Mesothelial cell of epicardium (in vitro differentiated cells): ENCODE measurements at regions not wholly inside any gene's neighbourhood (a gene's known extent, or its start where the extent isn't known, plus 50 kb on each side); places are given as distances from the start of the nearest gene placed in this dataset.

ENCODE experiments used
- DNase-seq, 2 experiments: peaks; one replicate each; pipeline ENCODE4 v3.0.0; 2021; ENCODE audit warnings: low spot score in 2 of 2; ENCODE audit not compliant: unreplicated experiment in 2 of 2
- H3K27ac Mint-ChIP-seq: 2 replicates; pipeline ENCODE4 v1.8.0; 2021; ENCODE audit warnings: mixed read lengths
- H3K27me3 Mint-ChIP-seq: 2 replicates; pipeline ENCODE4 v1.8.0; 2021; ENCODE audit warnings: low read depth, mixed read lengths
- H3K36me3 Mint-ChIP-seq: 2 replicates; pipeline ENCODE4 v1.8.0; 2021; ENCODE audit warnings: mixed read lengths
- H3K4me1 Mint-ChIP-seq: 2 replicates; pipeline ENCODE4 v1.8.0; 2021; ENCODE audit warnings: mixed read lengths
- H3K4me3 Mint-ChIP-seq: 2 replicates; pipeline ENCODE4 v1.8.0; 2021; ENCODE audit warnings: mild to moderate bottlenecking, moderate library complexity, mixed read lengths
- H3K9me3 Mint-ChIP-seq: 2 replicates; pipeline ENCODE4 v1.8.0; 2021; ENCODE audit warnings: mixed read lengths
- TF ChIP-seq, protein P1 (sequence below): fragments of 200-600 bp; sonication (generic); IDR thresholded peaks from one replicate; pipeline ENCODE4 v1.5.0; 2021; ENCODE audit warnings: antibody characterized with exemption; ENCODE audit not compliant: unreplicated experiment

DNA sequence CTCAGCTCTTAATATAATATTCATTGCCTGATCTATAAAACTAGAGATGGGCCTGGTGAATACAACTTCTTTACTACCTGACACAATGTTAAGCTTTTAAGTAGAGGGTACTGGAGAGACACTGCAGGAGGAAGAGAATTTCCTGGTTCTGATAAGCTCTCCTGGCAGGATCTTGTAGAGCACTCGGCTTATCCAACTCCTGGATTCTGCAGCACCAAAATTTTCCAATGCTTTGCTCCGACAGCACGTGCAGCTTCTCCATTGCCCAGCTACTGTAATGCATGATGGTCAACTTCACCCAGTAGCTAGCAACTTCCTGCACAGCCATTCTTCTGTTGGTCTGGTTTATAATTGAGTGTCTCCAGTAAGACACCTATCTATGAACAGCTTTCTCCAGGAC is 686.2 kb upstream of the BOD1L1 start:
- Mint-ChIP-seq H3K4me3 (no peak overlapping the region), H3K9me3 (no peaks in the 10 kb centered on the region), H3K36me3 (no peaks in the 10 kb centered on the region), H3K4me1 (no peaks in the 10 kb centered on the region), H3K27me3 (no peaks in the 10 kb centered on the region), H3K27ac (no peak overlapping the region)
- TF ChIP-seq, protein P1, sequence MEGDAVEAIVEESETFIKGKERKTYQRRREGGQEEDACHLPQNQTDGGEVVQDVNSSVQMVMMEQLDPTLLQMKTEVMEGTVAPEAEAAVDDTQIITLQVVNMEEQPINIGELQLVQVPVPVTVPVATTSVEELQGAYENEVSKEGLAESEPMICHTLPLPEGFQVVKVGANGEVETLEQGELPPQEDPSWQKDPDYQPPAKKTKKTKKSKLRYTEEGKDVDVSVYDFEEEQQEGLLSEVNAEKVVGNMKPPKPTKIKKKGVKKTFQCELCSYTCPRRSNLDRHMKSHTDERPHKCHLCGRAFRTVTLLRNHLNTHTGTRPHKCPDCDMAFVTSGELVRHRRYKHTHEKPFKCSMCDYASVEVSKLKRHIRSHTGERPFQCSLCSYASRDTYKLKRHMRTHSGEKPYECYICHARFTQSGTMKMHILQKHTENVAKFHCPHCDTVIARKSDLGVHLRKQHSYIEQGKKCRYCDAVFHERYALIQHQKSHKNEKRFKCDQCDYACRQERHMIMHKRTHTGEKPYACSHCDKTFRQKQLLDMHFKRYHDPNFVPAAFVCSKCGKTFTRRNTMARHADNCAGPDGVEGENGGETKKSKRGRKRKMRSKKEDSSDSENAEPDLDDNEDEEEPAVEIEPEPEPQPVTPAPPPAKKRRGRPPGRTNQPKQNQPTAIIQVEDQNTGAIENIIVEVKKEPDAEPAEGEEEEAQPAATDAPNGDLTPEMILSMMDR, result no peak
- no peak for DNase-seq

- H3K27me3 Mint-ChIP-seq, result no peaks in the 10 kb centered on the region
- H3K9me3 Mint-ChIP-seq, result no peaks in the 10 kb centered on the region
- H3K4me3 Mint-ChIP-seq, result no peak overlapping the region
- H3K4me1 Mint-ChIP-seq, result no peaks in the 10 kb centered on the region
- no peak for DNase-seq
- no peak overlapping the region for H3K27ac Mint-ChIP-seq
- no peaks in the 10 kb centered on the region for H3K36me3 Mint-ChIP-seq
- TF ChIP-seq, protein P1, result no peak
These were observed 687.2 kb upstream of the CPEB2 start for GRCh38 chr4:14315129-14315528.

GRCh38 chr4:14317351-14317750 is 684.9 kb upstream of the CPEB2 start:
- no peaks in the 10 kb centered on the region for H3K9me3 Mint-ChIP-seq
- no peak overlapping the region for H3K4me3 Mint-ChIP-seq
- TF ChIP-seq, protein P1, result no peak
- H3K4me1 Mint-ChIP-seq, result no peaks in the 10 kb centered on the region
- H3K27ac Mint-ChIP-seq, result no peak overlapping the region
- DNase-seq, result no peak
- H3K27me3 Mint-ChIP-seq, result no peaks in the 10 kb centered on the region
- H3K36me3 Mint-ChIP-seq, result no peaks in the 10 kb centered on the region

DNA sequence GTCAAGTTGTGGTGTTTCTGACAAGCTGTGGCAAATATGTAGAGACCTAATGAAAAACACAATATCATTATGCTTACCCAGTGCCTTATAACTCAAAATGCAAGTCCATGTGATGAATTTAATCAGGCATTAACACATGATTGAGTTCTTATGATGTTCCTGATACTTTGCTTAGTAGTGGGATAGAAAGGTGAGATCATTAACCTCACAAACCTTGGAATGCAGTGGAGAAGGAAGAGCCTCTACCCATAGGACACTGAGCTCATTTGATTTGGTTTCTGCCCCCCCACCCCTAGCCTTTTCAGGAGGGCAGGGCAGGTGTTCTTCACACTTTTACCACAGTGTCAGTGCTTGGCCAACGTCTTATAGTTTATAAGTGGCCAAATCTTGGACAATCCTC is 683.6 kb upstream of the CPEB2 start:
- TF ChIP-seq, protein P1, result no peak
- DNase-seq, result no peak
- Mint-ChIP-seq H3K27me3 (no peaks in the 10 kb centered on the region), H3K4me3 (no peak overlapping the region), H3K36me3 (no peaks in the 10 kb centered on the region), H3K27ac (no peak overlapping the region), H3K9me3 (no peaks in the 10 kb centered on the region), H3K4me1 (no peaks in the 10 kb centered on the region)

DNA sequence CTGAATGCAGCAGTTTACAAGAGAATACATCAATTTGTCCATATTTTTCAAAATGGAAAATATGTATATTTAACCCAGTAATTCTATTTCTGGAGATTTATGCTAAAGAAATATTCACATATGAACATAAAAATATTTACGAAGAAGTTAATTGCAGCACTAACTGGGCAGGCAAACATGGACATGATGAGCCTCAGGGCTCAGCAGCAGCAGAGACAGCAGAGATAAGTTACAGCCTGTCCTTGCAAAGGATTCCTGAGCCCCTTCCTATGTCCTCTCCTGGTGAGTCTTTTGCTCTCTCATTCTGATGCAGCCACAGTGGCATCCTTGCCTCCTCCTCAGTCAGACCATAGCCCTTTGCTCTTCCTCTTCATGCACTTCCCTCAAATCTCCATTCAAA is 680.6 kb upstream of the CPEB2 start:
- Mint-ChIP-seq H3K27me3 (no peaks in the 10 kb centered on the region), H3K36me3 (no peaks in the 10 kb centered on the region), H3K4me1 (no peaks in the 10 kb centered on the region), H3K27ac (no peak overlapping the region), H3K4me3 (no peak overlapping the region), H3K9me3 (peaks cover 3% of the 10 kb centered on the region)
- no peak for DNase-seq
- TF ChIP-seq, protein P1, result no peak

GRCh38 chr4:14323191-14323590 is 679.1 kb upstream of the CPEB2 start:
- Mint-ChIP-seq H3K36me3 (no peaks in the 10 kb centered on the region), H3K9me3 (peaks cover 3% of the 10 kb centered on the region), H3K27me3 (no peaks in the 10 kb centered on the region), H3K27ac (no peak overlapping the region), H3K4me3 (no peak overlapping the region), H3K4me1 (no peaks in the 10 kb centered on the region)
- TF ChIP-seq, protein P1, result no peak
- no peak for DNase-seq
